Pancreas (tissue), 10 donors: ENCODE measurements at regions not wholly inside any gene's neighbourhood (a gene's known extent, or its start where the extent isn't known, plus 50 kb on each side); places are given as distances from the start of the nearest gene placed in this dataset.

Experiments used
- ATAC-seq, 4 donors: fragments of 200-7000 bp; cut with Tn5 transposase; one replicate each; pipeline versions ENCODE4 v1.8.0 to v1.9.1; 2020; ENCODE audit warnings: mild to moderate bottlenecking in 4 of 4, moderate library complexity in 4 of 4
- DNase-seq, 6 donors: peaks; one replicate each; pipeline ENCODE4 v3.0.0-alpha.2; 2020
- FAIRE-seq: peaks from 2 replicates; lab custom pipeline; 2012; peaks lifted over from hg19 to GRCh38; lab: Jason Lieb, UNC
- H3K27ac ChIP-seq, 4 donors: fragments of 200-600 bp; sonication (generic); 1 replicate in 3 of 4; 2 replicates in 1 of 4; pipeline versions ENCODE4 v1.5.0 to v1.8.0; 2020
- H3K27me3 ChIP-seq, 4 donors: fragments of 200-600 bp; one replicate each; pipeline ENCODE4 v1.8.0; 2021
- H3K36me3 ChIP-seq, 3 donors: fragments of 200-600 bp; sonication (generic) in 1 of 3; one replicate each; pipeline versions ENCODE4 v1.5.0 to v1.8.0; 2020 to 2021
- H3K4me1 ChIP-seq, 3 donors: fragments of 200-600 bp; one replicate each; pipeline ENCODE4 v1.8.0; 2021
- H3K4me3 ChIP-seq, 4 donors: fragments of 200-600 bp; sonication (generic) in 2 of 4; one replicate each; pipeline versions ENCODE4 v1.5.0 to v1.8.0; 2020 to 2021
- H3K9me3 ChIP-seq, 4 donors: fragments of 200-600 bp; one replicate each; pipeline ENCODE4 v1.8.0; 2021
- CTCF ChIP-seq, 4 donors: fragments of 200-600 bp; sonication (generic) in 3 of 4; IDR thresholded peaks; one replicate each; pipeline versions ENCODE4 v1.5.0 to v1.8.0; 2021; ENCODE audit warnings: antibody characterized with exemption in 4 of 4
- WGBS, 2 donors: extraction: QIAGEN DNeasy Blood & Tissue Kit; methylation state at CpG; one replicate each; pipeline ENCODE4 v1.1.7; 2013; 5-methylcytosine and 5-hydroxymethylcytosine counted together
- intact Hi-C, 3 donors: fragments of 100-400 bp; cut with DNase I; formaldehyde crosslinking; loops; one replicate each; pipeline versions ENCODE4 v1.11.1 to v1.14.2; 2022
- donor health status: healthy with polysubstance abuse.
- donor health status: DM: no; HTN: no; CAD: no; lungs with moderate emphysema.
- donor health status: DM: no; HTN: no; CAD: no.
- donor health status: control.
- donor health status: control.
- donor health status: Bipolar disorder and iron deficiency.
- donor health status: DM: yes; HTN: yes; CAD: no.
- donor health status: DM: no; HTN: no; CAD: no.
- donor health status: DM: no; HTN: no; CAD: no.
- donor health status: DM: yes; HTN: yes; CAD: no.

GRCh38 chr16:79786389-79786788 lies 185.9 kb upstream of the MAF start:
- DNase-seq (no peak), ATAC-seq (no peak), FAIRE-seq (no peak)
- no peak overlapping the region for H3K27ac ChIP-seq
- no peaks in the 10 kb centered on the region for H3K9me3 ChIP-seq
- no peaks in the 10 kb centered on the region for H3K36me3 ChIP-seq
- H3K27me3 ChIP-seq, result no peaks in the 10 kb centered on the region
- no peaks in the 10 kb centered on the region for H3K4me1 ChIP-seq
- TF ChIP-seq CTCF (IDR thresholded peaks at IDR 0.05), result no peak
- no peak overlapping the region for H3K4me3 ChIP-seq
- WGBS, 2 donors, result 91 to 96% methylated on average over 3 of the region's 3 CpGs
- intact Hi-C loops, result no loop called here

GRCh38 chr16:79784007-79784406 lies 183.5 kb upstream of the MAF start:
- no peak for FAIRE-seq
- Histone ChIP-seq H3K27me3 (no peaks in the 10 kb centered on the region), H3K4me3 (no peak overlapping the region), H3K9me3 (no peaks in the 10 kb centered on the region), H3K4me1 (no peaks in the 10 kb centered on the region), H3K36me3 (no peaks in the 10 kb centered on the region), H3K27ac (no peak overlapping the region)
- WGBS, 2 donors, result 87 to 89% methylated on average over 5 of the region's 5 CpGs
- DNase-seq, result no peak
- no peak for TF ChIP-seq CTCF (IDR thresholded peaks at IDR 0.05)
- intact Hi-C loops, result no loop called here
- ATAC-seq, result no peak

GRCh38 chr16:79777679-79778078 lies 177.1 kb upstream of the MAF start:
- Histone ChIP-seq H3K27ac (no peak overlapping the region), H3K9me3 (no peaks in the 10 kb centered on the region), H3K36me3 (no peaks in the 10 kb centered on the region), H3K4me1 (no peaks in the 10 kb centered on the region), H3K4me3 (no peak overlapping the region), H3K27me3 (no peaks in the 10 kb centered on the region)
- ATAC-seq (no peak), FAIRE-seq (no peak), DNase-seq (no peak)
- intact Hi-C loops, result no loop called here
- no peak for TF ChIP-seq CTCF (IDR thresholded peaks at IDR 0.05)

GRCh38 chr16:79776243-79776847 lies 175.8 kb upstream of the MAF start:
- no peaks in the 10 kb centered on the region for H3K9me3 ChIP-seq
- WGBS, 2 donors, result 66 to 77% methylated on average over 4 of the region's 4 CpGs
- H3K27ac ChIP-seq, result no peak overlapping the region
- H3K36me3 ChIP-seq, result no peaks in the 10 kb centered on the region
- no peaks in the 10 kb centered on the region for H3K4me1 ChIP-seq
- FAIRE-seq, result no peak
- intact Hi-C loops, result no loop called here
- ATAC-seq, result peak in 3 of 4 donors; percentile 28 to 74 (median 64)
- no peak overlapping the region for H3K4me3 ChIP-seq
- no peaks in the 10 kb centered on the region for H3K27me3 ChIP-seq
- TF ChIP-seq CTCF (IDR thresholded peaks at IDR 0.05), result no peak
- DNase-seq, result no peak

- Histone ChIP-seq H3K27ac (no peak overlapping the region), H3K9me3 (no peaks in the 10 kb centered on the region), H3K4me3 (no peak overlapping the region), H3K4me1 (peaks cover 12 to 17% (median 14%) of the 10 kb centered on the region in 3 donors), H3K27me3 (no peaks in the 10 kb centered on the region), H3K36me3 (no peaks in the 10 kb centered on the region)
- DNase-seq (no peak), FAIRE-seq (no peak), ATAC-seq (no peak)
- TF ChIP-seq CTCF (IDR thresholded peaks at IDR 0.05), result no peak
- 75 to 79% methylated on average over 3 of the region's 3 CpGs for WGBS, 2 donors
- intact Hi-C loops, result no loop called here
Observed at GRCh38 chr16:79772784-79773183, 172.2 kb upstream of the MAF start.
